CD4-positive, alpha-beta T cell (primary cell): ENCODE measurements at regions not wholly inside any gene's neighbourhood (a gene's known extent, or its start where the extent isn't known, plus 50 kb on each side); places are given as distances from the start of the nearest gene placed in this dataset.

ENCODE experiments used
- ATAC-seq: fragments of 200-7000 bp; cut with Tn5 transposase; one replicate; pipeline ENCODE4 v1.10.0; 2022; ENCODE audit warnings: mild to moderate bottlenecking; ENCODE audit not compliant: poor library complexity
- CTCF ChIA-PET: fragments of 350-600 bp; sonication (Branson Sonifier 250); formaldehyde crosslinking; loops from one replicate; lab custom pipeline; 2021; ENCODE audit warnings: antibody characterized with exemption, inconsistent platforms; lab: Charles Lee
- POLR2A ChIA-PET: fragments of 350-600 bp; sonication (Branson Sonifier 250); formaldehyde crosslinking; loops from one replicate; lab custom pipeline; 2021; ENCODE audit warnings: antibody characterized with exemption, inconsistent platforms; lab: Charles Lee
- DNase-seq, 14 experiments: peaks; one replicate each; pipeline ENCODE4 v3.0.0-alpha.2; 2013 to 2020; ENCODE audit warnings: mixed read lengths in 2 of 14
- H3K27ac ChIP-seq, 2 donors: one replicate each; pipeline versions ENCODE4 v1.5.1 to v1.7.0; 2013; ENCODE audit warnings: low read length in 2 of 2, low read depth in 1 of 2, mild to moderate bottlenecking in 1 of 2
- H3K27me3 ChIP-seq, 2 experiments: 1 replicate in 1 of 2; 2 replicates in 1 of 2; pipeline versions ENCODE4 v1.6.1 to v1.7.0; 2013; ENCODE audit warnings: low read length in 2 of 2, control low read depth in 1 of 2, mild to moderate bottlenecking in 1 of 2, moderate library complexity in 1 of 2; ENCODE audit not compliant: insufficient read depth in 2 of 2, control insufficient read depth in 1 of 2
- H3K36me3 ChIP-seq: one replicate; pipeline ENCODE4 v1.6.1; 2013; ENCODE audit warnings: low read length, control low read depth; ENCODE audit not compliant: insufficient read depth
- H3K4me1 ChIP-seq: one replicate; pipeline ENCODE4 v1.6.1; 2013; ENCODE audit warnings: low read length, control low read depth; ENCODE audit not compliant: insufficient read depth
- H3K4me3 ChIP-seq: one replicate; pipeline ENCODE4 v1.5.1; 2013; ENCODE audit warnings: mild to moderate bottlenecking, low read length, moderate library complexity
- H3K9me3 ChIP-seq, 2 experiments: 1 replicate in 1 of 2; 2 replicates in 1 of 2; pipeline versions ENCODE4 v1.6.1 to v1.7.0; 2013; ENCODE audit warnings: low read length in 2 of 2, mild to moderate bottlenecking in 2 of 2, control low read depth in 1 of 2, moderate library complexity in 1 of 2; ENCODE audit not compliant: control insufficient read depth in 1 of 2, insufficient read depth in 1 of 2
- H3K27ac Mint-ChIP-seq: one replicate; pipeline ENCODE4 v1.8.0; 2020; ENCODE audit warnings: mixed read lengths
- H3K27me3 Mint-ChIP-seq: one replicate; pipeline ENCODE4 v1.8.0; 2021; ENCODE audit warnings: mixed read lengths
- H3K36me3 Mint-ChIP-seq: one replicate; pipeline ENCODE4 v1.8.0; 2021; ENCODE audit warnings: low read depth, mixed read lengths
- H3K4me1 Mint-ChIP-seq: one replicate; pipeline ENCODE4 v1.8.0; 2021; ENCODE audit warnings: low read depth, mixed read lengths
- H3K4me3 Mint-ChIP-seq: one replicate; pipeline ENCODE4 v1.8.0; 2020; ENCODE audit warnings: mild to moderate bottlenecking, mixed read lengths
- H3K9me3 Mint-ChIP-seq: one replicate; pipeline ENCODE4 v1.8.0; 2020; ENCODE audit warnings: mixed read lengths
- CTCF ChIP-seq: fragments of 200-600 bp; IDR thresholded peaks from one replicate; pipeline ENCODE4 v1.8.0; 2022; ENCODE audit warnings: antibody characterized with exemption, mild to moderate bottlenecking
- intact Hi-C, 2 experiments: fragments of 100-400 bp; cut with DNase I in 1 of 2; cut with micrococcal nuclease in 1 of 2; formaldehyde crosslinking; loops; one replicate each; pipeline versions ENCODE4 v1.15.1 to v1.9.0; 2023 to 2025; cut with DNase I, micrococcal nuclease

- POLR2A ChIA-PET, result no interaction called here
- no peak for DNase-seq
- Histone ChIP-seq H3K9me3 (no peaks in the 10 kb centered on the region), H3K36me3 (no peaks in the 10 kb centered on the region), H3K4me1 (no peaks in the 10 kb centered on the region), H3K27me3 (no peaks in the 10 kb centered on the region), H3K27ac (no peak overlapping the region), H3K4me3 (no peak overlapping the region)
- Mint-ChIP-seq H3K4me1 (no peaks in the 10 kb centered on the region), H3K36me3 (no peaks in the 10 kb centered on the region), H3K27me3 (peaks cover 5% of the 10 kb centered on the region), H3K9me3 (no peaks in the 10 kb centered on the region), H3K27ac (no peak overlapping the region), H3K4me3 (no peak overlapping the region)
- intact Hi-C loops, result no loop called here
- no peak for ATAC-seq
- CTCF ChIA-PET, result no interaction called here
- TF ChIP-seq CTCF, result no peak
Measured at GRCh38 chr16:87101903-87102302, 215.3 kb downstream of the C16orf95 start.

DNA sequence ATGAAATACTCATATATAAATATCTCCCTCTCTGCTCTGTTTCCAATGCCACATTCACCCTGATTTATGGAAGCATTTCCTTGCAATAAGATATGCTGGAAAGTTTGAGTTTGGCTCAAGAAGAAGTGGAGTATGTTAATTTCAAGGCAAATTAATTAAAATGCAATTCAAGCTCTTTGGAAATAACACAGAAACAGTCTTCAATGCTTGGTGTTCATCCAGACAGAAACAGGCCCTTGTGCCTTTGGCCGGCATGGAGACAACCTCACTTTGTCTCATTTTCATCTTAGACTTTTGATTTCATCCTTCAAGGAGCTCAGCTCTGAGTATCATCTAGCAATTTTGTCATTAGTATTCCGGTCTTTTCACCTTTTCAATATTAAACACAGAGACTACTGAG lies 210.0 kb downstream of the C16orf95 start:
- ChIA-PET POLR2A (no interaction called here), CTCF (no interaction called here)
- H3K36me3 ChIP-seq, result no peaks in the 10 kb centered on the region
- no peak for ATAC-seq
- no peaks in the 10 kb centered on the region for H3K36me3 Mint-ChIP-seq
- H3K27ac ChIP-seq, result no peak overlapping the region
- no peak overlapping the region for H3K27ac Mint-ChIP-seq
- DNase-seq, result no peak
- H3K4me1 ChIP-seq, result no peaks in the 10 kb centered on the region
- H3K4me1 Mint-ChIP-seq, result no peaks in the 10 kb centered on the region
- no peak for TF ChIP-seq CTCF
- intact Hi-C loops, result no loop called here
- H3K27me3 Mint-ChIP-seq, result peaks cover 4% of the 10 kb centered on the region
- H3K27me3 ChIP-seq, result peaks cover 0 to 7% of the 10 kb centered on the region in 2 experiments
- H3K4me3 ChIP-seq, result no peak overlapping the region
- no peaks in the 10 kb centered on the region for H3K9me3 Mint-ChIP-seq
- no peak overlapping the region for H3K4me3 Mint-ChIP-seq
- no peaks in the 10 kb centered on the region for H3K9me3 ChIP-seq

DNA sequence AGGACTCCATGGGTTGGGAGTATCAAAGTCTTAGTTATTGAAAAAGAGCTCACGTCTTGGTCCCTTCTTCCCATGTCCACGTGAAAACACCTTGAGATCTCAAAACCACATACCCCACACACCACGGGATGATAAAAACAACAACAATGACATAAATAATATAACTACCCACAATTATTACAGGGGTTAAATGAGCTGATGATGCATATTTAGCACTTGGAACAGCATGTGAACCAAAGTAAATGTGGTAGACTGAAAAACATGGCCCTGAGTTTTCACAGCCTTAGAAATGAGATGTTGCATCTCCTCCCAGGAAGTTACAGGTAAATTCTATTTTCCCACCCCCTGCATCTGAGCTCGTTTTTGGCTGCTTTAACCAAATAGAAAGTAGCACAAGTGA lies 208.9 kb downstream of the C16orf95 start:
- Mint-ChIP-seq H3K36me3 (no peaks in the 10 kb centered on the region), H3K27me3 (peaks cover 4% of the 10 kb centered on the region), H3K4me3 (no peak overlapping the region), H3K9me3 (no peaks in the 10 kb centered on the region), H3K27ac (no peak overlapping the region), H3K4me1 (no peaks in the 10 kb centered on the region)
- ATAC-seq (no peak), DNase-seq (no peak)
- TF ChIP-seq CTCF, result no peak
- no peaks in the 10 kb centered on the region for H3K4me1 ChIP-seq
- peaks cover 0 to 7% of the 10 kb centered on the region in 2 experiments for H3K27me3 ChIP-seq
- no peak overlapping the region for H3K4me3 ChIP-seq
- H3K9me3 ChIP-seq, result no peaks in the 10 kb centered on the region
- intact Hi-C loops, result no loop called here
- ChIA-PET CTCF (no interaction called here), POLR2A (no interaction called here)
- no peak overlapping the region for H3K27ac ChIP-seq
- H3K36me3 ChIP-seq, result no peaks in the 10 kb centered on the region
